CD1c-positive myeloid dendritic cell (primary cell): ENCODE measurements at regions not wholly inside any gene's neighbourhood (a gene's known extent, or its start where the extent isn't known, plus 50 kb on each side); places are given as distances from the start of the nearest gene placed in this dataset.

Source experiments
- DNase-seq: peaks from one replicate; pipeline ENCODE4 v3.0.0-alpha.2; 2016; ENCODE audit errors: extremely low spot score

- no peak for DNase-seq
These were observed 59.5 kb upstream of the CDCA7L start for GRCh38 chr7:22005151-22005550.

GRCh38 chr7:22002726-22003125 lies 57.0 kb upstream of the CDCA7L start:
- DNase-seq = no peak

- DNase-seq = peak; percentile 62
These were observed 55.8 kb upstream of the CDCA7L start for GRCh38 chr7:22001345-22002004.

GRCh38 chr7:21999896-22000295 lies 54.2 kb upstream of the CDCA7L start:
- no peak for DNase-seq

GRCh38 chr7:21996641-21997040 lies 50.9 kb upstream of the CDCA7L start:
- no peak for DNase-seq
